ENCODE measurements at regions not wholly inside any gene's neighbourhood (a gene's known extent, or its start where the extent isn't known, plus 50 kb on each side); places are given as distances from the start of the nearest gene placed in this dataset.

GRCh38 chr12:105705765-105706164, 375.3 kb downstream of the C12orf75 start:
- peaks cover 0 to 5% of the 10 kb centered on the region in 2 experiments for H3K27me3 ChIP-seq (ENCODE audit: control insufficient read depth in 1 of 2, insufficient read depth in 1 of 2, low read length in 2 of 2)
- H3K4me1 ChIP-seq (ENCODE audit: control insufficient read depth, insufficient read depth, low read depth, low read length), result peaks cover 13% of the 10 kb centered on the region
- no peak overlapping the region for H2AFZ ChIP-seq (ENCODE audit: low read depth, low read length)
- H2AK5ac ChIP-seq (ENCODE audit: low read length, severe bottlenecking), result no peak overlapping the region
- H3K79me1 ChIP-seq (replicated peaks; ENCODE audit: low read length, poor library complexity, severe bottlenecking), result no peaks in the 10 kb centered on the region
- H3K18ac ChIP-seq (ENCODE audit: low read depth in 1 of 2, low read length in 2 of 2), result no peak overlapping the region
- peak overlapping the region; percentile 74 for H3K27ac ChIP-seq (ENCODE audit: low read length, poor library complexity, severe bottlenecking)
- no peak overlapping the region for H3K4me2 ChIP-seq (ENCODE audit: low read length, poor library complexity, severe bottlenecking)
- no peaks in the 10 kb centered on the region for H3K36me3 ChIP-seq (ENCODE audit: control insufficient read depth in 1 of 2, insufficient read depth in 2 of 2, low read depth in 1 of 2, low read length in 2 of 2)
- peak; percentile 63 for DNase-seq
- H3K14ac ChIP-seq (ENCODE audit: low read length in 2 of 2), result no peak overlapping the region
- no peak overlapping the region for H4K8ac ChIP-seq (ENCODE audit: low read length)
- H3K23ac ChIP-seq (ENCODE audit: low read length in 2 of 2), result no peak overlapping the region
- H3K9ac ChIP-seq (ENCODE audit: low read length), result no peak overlapping the region
- H3K9me3 ChIP-seq (ENCODE audit: control insufficient read depth, low read length), result no peaks in the 10 kb centered on the region
- no peak overlapping the region for H2BK15ac ChIP-seq (ENCODE audit: low read depth, poor library complexity, severe bottlenecking)
- H4K91ac ChIP-seq (ENCODE audit: low read length), result no peak overlapping the region
- H3K4ac ChIP-seq (ENCODE audit: low read depth in 1 of 2, low read length in 2 of 2), result no peak overlapping the region
- no peak overlapping the region for H3K4me3 ChIP-seq (ENCODE audit: insufficient read depth in 1 of 2, low read depth in 1 of 2, low read length in 2 of 2)
- H2BK120ac ChIP-seq (ENCODE audit: low read depth, low read length), result no peak overlapping the region
- no peak overlapping the region for H2BK12ac ChIP-seq (ENCODE audit: low read length in 2 of 2)
- 35% methylated on average over 7 of the region's 7 CpGs for WGBS
- no peak overlapping the region for H2BK5ac ChIP-seq (ENCODE audit: low read depth, low read length, poor library complexity, severe bottlenecking)

- Histone ChIP-seq H3K4me1 (ENCODE audit: control insufficient read depth, insufficient read depth, low read depth, low read length) (peaks cover 13% of the 10 kb centered on the region), H3K14ac (ENCODE audit: low read length in 2 of 2) (no peak overlapping the region), H4K8ac (ENCODE audit: low read length) (no peak overlapping the region), H3K18ac (ENCODE audit: low read depth in 1 of 2, low read length in 2 of 2) (peak overlapping the region in 1 of 2 experiments; percentile 58), H2AK5ac (ENCODE audit: low read length, severe bottlenecking) (no peak overlapping the region), H3K9me3 (ENCODE audit: control insufficient read depth, low read length) (no peaks in the 10 kb centered on the region), H4K91ac (ENCODE audit: low read length) (no peak overlapping the region), H3K4me2 (ENCODE audit: low read length, poor library complexity, severe bottlenecking) (no peak overlapping the region), H3K23ac (ENCODE audit: low read length in 2 of 2) (no peak overlapping the region), H3K36me3 (ENCODE audit: control insufficient read depth in 1 of 2, insufficient read depth in 2 of 2, low read depth in 1 of 2, low read length in 2 of 2) (no peaks in the 10 kb centered on the region), H2BK15ac (ENCODE audit: low read depth, poor library complexity, severe bottlenecking) (no peak overlapping the region), H2AFZ (ENCODE audit: low read depth, low read length) (no peak overlapping the region), H3K4ac (ENCODE audit: low read depth in 1 of 2, low read length in 2 of 2) (no peak overlapping the region), H3K27ac (ENCODE audit: low read length, poor library complexity, severe bottlenecking) (peak overlapping the region; percentile 74), H3K4me3 (ENCODE audit: insufficient read depth in 1 of 2, low read depth in 1 of 2, low read length in 2 of 2) (no peak overlapping the region), H2BK5ac (ENCODE audit: low read depth, low read length, poor library complexity, severe bottlenecking) (peak overlapping the region; percentile 1), H2BK120ac (ENCODE audit: low read depth, low read length) (no peak overlapping the region), H3K79me1 (replicated peaks; ENCODE audit: low read length, poor library complexity, severe bottlenecking) (no peaks in the 10 kb centered on the region), H3K27me3 (ENCODE audit: control insufficient read depth in 1 of 2, insufficient read depth in 1 of 2, low read length in 2 of 2) (peaks cover 0 to 5% of the 10 kb centered on the region in 2 experiments), H2BK12ac (ENCODE audit: low read length in 2 of 2) (peak overlapping the region in 1 of 2 experiments; percentile 38), H3K9ac (ENCODE audit: low read length) (no peak overlapping the region)
- DNase-seq, result no peak
- 95% methylated on average over 7 of the region's 8 CpGs for WGBS
Measured at GRCh38 chr12:105706321-105706972, 376.0 kb downstream of the C12orf75 start.

- peaks cover 0 to 5% of the 10 kb centered on the region in 2 experiments for H3K27me3 ChIP-seq (ENCODE audit: control insufficient read depth in 1 of 2, insufficient read depth in 1 of 2, low read length in 2 of 2)
- no peaks in the 10 kb centered on the region for H3K36me3 ChIP-seq (ENCODE audit: control insufficient read depth in 1 of 2, insufficient read depth in 2 of 2, low read depth in 1 of 2, low read length in 2 of 2)
- H2BK5ac ChIP-seq (ENCODE audit: low read depth, low read length, poor library complexity, severe bottlenecking), result no peak overlapping the region
- peak overlapping the region; percentile 33 for H3K27ac ChIP-seq (ENCODE audit: low read length, poor library complexity, severe bottlenecking)
- no peak overlapping the region for H2AK5ac ChIP-seq (ENCODE audit: low read length, severe bottlenecking)
- peaks cover 13% of the 10 kb centered on the region for H3K4me1 ChIP-seq (ENCODE audit: control insufficient read depth, insufficient read depth, low read depth, low read length)
- H3K23ac ChIP-seq (ENCODE audit: low read length in 2 of 2), result no peak overlapping the region
- no peak overlapping the region for H3K4ac ChIP-seq (ENCODE audit: low read depth in 1 of 2, low read length in 2 of 2)
- no peaks in the 10 kb centered on the region for H3K79me1 ChIP-seq (replicated peaks; ENCODE audit: low read length, poor library complexity, severe bottlenecking)
- H4K91ac ChIP-seq (ENCODE audit: low read length), result no peak overlapping the region
- H3K4me3 ChIP-seq (ENCODE audit: insufficient read depth in 1 of 2, low read depth in 1 of 2, low read length in 2 of 2), result no peak overlapping the region
- peak overlapping the region in 1 of 2 experiments; percentile 38 for H2BK12ac ChIP-seq (ENCODE audit: low read length in 2 of 2)
- no peak overlapping the region for H2AFZ ChIP-seq (ENCODE audit: low read depth, low read length)
- no peaks in the 10 kb centered on the region for H3K9me3 ChIP-seq (ENCODE audit: control insufficient read depth, low read length)
- no peak overlapping the region for H3K4me2 ChIP-seq (ENCODE audit: low read length, poor library complexity, severe bottlenecking)
- no peak overlapping the region for H2BK15ac ChIP-seq (ENCODE audit: low read depth, poor library complexity, severe bottlenecking)
- H3K18ac ChIP-seq (ENCODE audit: low read depth in 1 of 2, low read length in 2 of 2), result no peak overlapping the region
- DNase-seq, result no peak
- H3K14ac ChIP-seq (ENCODE audit: low read length in 2 of 2), result no peak overlapping the region
- no peak overlapping the region for H3K9ac ChIP-seq (ENCODE audit: low read length)
- peak overlapping the region; percentile 12 for H4K8ac ChIP-seq (ENCODE audit: low read length)
- no peak overlapping the region for H2BK120ac ChIP-seq (ENCODE audit: low read depth, low read length)
- 93% methylated on average over 2 of the region's 3 CpGs for WGBS
Measured at GRCh38 chr12:105706973-105707334, 376.5 kb downstream of the C12orf75 start.

GRCh38 chr12:105713606-105714305, 383.3 kb downstream of the C12orf75 start:
- WGBS, result 86% methylated on average over 4 of the region's 4 CpGs

More at GRCh38 chr12:105713606-105714305, 383.3 kb downstream of the C12orf75 start:
- H3K14ac ChIP-seq (ENCODE audit: low read length in 2 of 2), result no peak overlapping the region
- DNase-seq, result no peak
- no peak overlapping the region for H3K18ac ChIP-seq (ENCODE audit: low read depth in 1 of 2, low read length in 2 of 2)
- no peak overlapping the region for H2BK15ac ChIP-seq (ENCODE audit: low read depth, poor library complexity, severe bottlenecking)
- no peaks in the 10 kb centered on the region for H3K9me3 ChIP-seq (ENCODE audit: control insufficient read depth, low read length)
- H2BK12ac ChIP-seq (ENCODE audit: low read length in 2 of 2), result no peak overlapping the region
- H2AFZ ChIP-seq (ENCODE audit: low read depth, low read length), result no peak overlapping the region
- no peak overlapping the region for H2BK5ac ChIP-seq (ENCODE audit: low read depth, low read length, poor library complexity, severe bottlenecking)
- H3K27me3 ChIP-seq (ENCODE audit: control insufficient read depth in 1 of 2, insufficient read depth in 1 of 2, low read length in 2 of 2), result peaks cover 0 to 23% of the 10 kb centered on the region in 2 experiments
- H3K36me3 ChIP-seq (ENCODE audit: control insufficient read depth in 1 of 2, insufficient read depth in 2 of 2, low read depth in 1 of 2, low read length in 2 of 2), result no peaks in the 10 kb centered on the region
- no peak overlapping the region for H3K9ac ChIP-seq (ENCODE audit: low read length)
- no peak overlapping the region for H4K8ac ChIP-seq (ENCODE audit: low read length)
- no peak overlapping the region for H3K4me3 ChIP-seq (ENCODE audit: insufficient read depth in 1 of 2, low read depth in 1 of 2, low read length in 2 of 2)
- H4K91ac ChIP-seq (ENCODE audit: low read length), result no peak overlapping the region
- H3K4me2 ChIP-seq (ENCODE audit: low read length, poor library complexity, severe bottlenecking), result no peak overlapping the region
- H2BK120ac ChIP-seq (ENCODE audit: low read depth, low read length), result no peak overlapping the region
- no peak overlapping the region for H2AK5ac ChIP-seq (ENCODE audit: low read length, severe bottlenecking)
- H3K79me1 ChIP-seq (replicated peaks; ENCODE audit: low read length, poor library complexity, severe bottlenecking), result no peaks in the 10 kb centered on the region
- no peak overlapping the region for H3K27ac ChIP-seq (ENCODE audit: low read length, poor library complexity, severe bottlenecking)
- no peak overlapping the region for H3K23ac ChIP-seq (ENCODE audit: low read length in 2 of 2)
- H3K4me1 ChIP-seq (ENCODE audit: control insufficient read depth, insufficient read depth, low read depth, low read length), result no peaks in the 10 kb centered on the region
- H3K4ac ChIP-seq (ENCODE audit: low read depth in 1 of 2, low read length in 2 of 2), result no peak overlapping the region

All from mesenchymal stem cell (in vitro differentiated cells and primary cell).